CD4-positive, alpha-beta T cell (primary cell): ENCODE measurements at regions not wholly inside any gene's neighbourhood (a gene's known extent, or its start where the extent isn't known, plus 50 kb on each side); places are given as distances from the start of the nearest gene placed in this dataset.

Source experiments
- ATAC-seq: fragments of 200-7000 bp; cut with Tn5 transposase; one replicate; pipeline ENCODE4 v1.10.0; 2022; ENCODE audit warnings: mild to moderate bottlenecking; ENCODE audit not compliant: poor library complexity
- CTCF ChIA-PET: fragments of 350-600 bp; sonication (Branson Sonifier 250); formaldehyde crosslinking; loops from one replicate; lab custom pipeline; 2021; ENCODE audit warnings: antibody characterized with exemption, inconsistent platforms; lab: Charles Lee
- POLR2A ChIA-PET: fragments of 350-600 bp; sonication (Branson Sonifier 250); formaldehyde crosslinking; loops from one replicate; lab custom pipeline; 2021; ENCODE audit warnings: antibody characterized with exemption, inconsistent platforms; lab: Charles Lee
- DNase-seq, 14 experiments: peaks; one replicate each; pipeline ENCODE4 v3.0.0-alpha.2; 2013 to 2020; ENCODE audit warnings: mixed read lengths in 2 of 14
- H3K27ac ChIP-seq, 2 donors: one replicate each; pipeline versions ENCODE4 v1.5.1 to v1.7.0; 2013; ENCODE audit warnings: low read length in 2 of 2, low read depth in 1 of 2, mild to moderate bottlenecking in 1 of 2
- H3K27me3 ChIP-seq, 2 experiments: 1 replicate in 1 of 2; 2 replicates in 1 of 2; pipeline versions ENCODE4 v1.6.1 to v1.7.0; 2013; ENCODE audit warnings: low read length in 2 of 2, control low read depth in 1 of 2, mild to moderate bottlenecking in 1 of 2, moderate library complexity in 1 of 2; ENCODE audit not compliant: insufficient read depth in 2 of 2, control insufficient read depth in 1 of 2
- H3K36me3 ChIP-seq: one replicate; pipeline ENCODE4 v1.6.1; 2013; ENCODE audit warnings: low read length, control low read depth; ENCODE audit not compliant: insufficient read depth
- H3K4me1 ChIP-seq: one replicate; pipeline ENCODE4 v1.6.1; 2013; ENCODE audit warnings: low read length, control low read depth; ENCODE audit not compliant: insufficient read depth
- H3K4me3 ChIP-seq: one replicate; pipeline ENCODE4 v1.5.1; 2013; ENCODE audit warnings: mild to moderate bottlenecking, low read length, moderate library complexity
- H3K9me3 ChIP-seq, 2 experiments: 1 replicate in 1 of 2; 2 replicates in 1 of 2; pipeline versions ENCODE4 v1.6.1 to v1.7.0; 2013; ENCODE audit warnings: low read length in 2 of 2, mild to moderate bottlenecking in 2 of 2, control low read depth in 1 of 2, moderate library complexity in 1 of 2; ENCODE audit not compliant: control insufficient read depth in 1 of 2, insufficient read depth in 1 of 2
- H3K27ac Mint-ChIP-seq: one replicate; pipeline ENCODE4 v1.8.0; 2020; ENCODE audit warnings: mixed read lengths
- H3K27me3 Mint-ChIP-seq: one replicate; pipeline ENCODE4 v1.8.0; 2021; ENCODE audit warnings: mixed read lengths
- H3K36me3 Mint-ChIP-seq: one replicate; pipeline ENCODE4 v1.8.0; 2021; ENCODE audit warnings: low read depth, mixed read lengths
- H3K4me1 Mint-ChIP-seq: one replicate; pipeline ENCODE4 v1.8.0; 2021; ENCODE audit warnings: low read depth, mixed read lengths
- H3K4me3 Mint-ChIP-seq: one replicate; pipeline ENCODE4 v1.8.0; 2020; ENCODE audit warnings: mild to moderate bottlenecking, mixed read lengths
- H3K9me3 Mint-ChIP-seq: one replicate; pipeline ENCODE4 v1.8.0; 2020; ENCODE audit warnings: mixed read lengths
- intact Hi-C, 2 experiments: fragments of 100-400 bp; cut with DNase I in 1 of 2; cut with micrococcal nuclease in 1 of 2; formaldehyde crosslinking; loops; one replicate each; pipeline versions ENCODE4 v1.15.1 to v1.9.0; 2023 to 2025; cut with DNase I, micrococcal nuclease
- TF ChIP-seq, protein P1 (sequence below): fragments of 200-600 bp; IDR thresholded peaks from one replicate; pipeline ENCODE4 v1.8.0; 2022; ENCODE audit warnings: antibody characterized with exemption, mild to moderate bottlenecking

DNA sequence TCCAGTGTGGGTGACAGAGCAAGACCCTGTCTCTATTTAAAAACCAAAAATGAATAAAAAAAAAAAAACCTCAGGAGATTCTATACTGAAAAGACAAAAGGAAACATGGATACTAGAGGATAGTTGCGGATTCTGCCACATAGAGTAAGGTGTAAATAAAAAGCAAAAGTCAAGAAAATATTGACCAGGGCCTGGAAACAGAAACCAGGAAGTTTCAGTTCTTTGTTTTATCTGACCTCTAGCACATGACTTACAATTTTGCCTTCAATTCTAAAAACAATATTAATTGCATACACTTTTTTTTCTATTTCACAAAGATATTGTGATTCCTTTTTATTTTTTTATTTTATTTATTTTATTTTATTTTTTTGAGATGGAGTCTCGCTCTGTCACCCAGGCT is 96.2 kb upstream of the NMUR2 start:
- ChIA-PET CTCF (no interaction called here), POLR2A (no interaction called here)
- Histone ChIP-seq H3K27me3 (peaks cover 0 to 2% of the 10 kb centered on the region in 2 experiments), H3K4me3 (no peak overlapping the region), H3K9me3 (no peaks in the 10 kb centered on the region), H3K4me1 (peaks cover 4% of the 10 kb centered on the region), H3K36me3 (no peaks in the 10 kb centered on the region), H3K27ac (no peak overlapping the region)
- TF ChIP-seq, protein P1, sequence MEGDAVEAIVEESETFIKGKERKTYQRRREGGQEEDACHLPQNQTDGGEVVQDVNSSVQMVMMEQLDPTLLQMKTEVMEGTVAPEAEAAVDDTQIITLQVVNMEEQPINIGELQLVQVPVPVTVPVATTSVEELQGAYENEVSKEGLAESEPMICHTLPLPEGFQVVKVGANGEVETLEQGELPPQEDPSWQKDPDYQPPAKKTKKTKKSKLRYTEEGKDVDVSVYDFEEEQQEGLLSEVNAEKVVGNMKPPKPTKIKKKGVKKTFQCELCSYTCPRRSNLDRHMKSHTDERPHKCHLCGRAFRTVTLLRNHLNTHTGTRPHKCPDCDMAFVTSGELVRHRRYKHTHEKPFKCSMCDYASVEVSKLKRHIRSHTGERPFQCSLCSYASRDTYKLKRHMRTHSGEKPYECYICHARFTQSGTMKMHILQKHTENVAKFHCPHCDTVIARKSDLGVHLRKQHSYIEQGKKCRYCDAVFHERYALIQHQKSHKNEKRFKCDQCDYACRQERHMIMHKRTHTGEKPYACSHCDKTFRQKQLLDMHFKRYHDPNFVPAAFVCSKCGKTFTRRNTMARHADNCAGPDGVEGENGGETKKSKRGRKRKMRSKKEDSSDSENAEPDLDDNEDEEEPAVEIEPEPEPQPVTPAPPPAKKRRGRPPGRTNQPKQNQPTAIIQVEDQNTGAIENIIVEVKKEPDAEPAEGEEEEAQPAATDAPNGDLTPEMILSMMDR: no peak
- Mint-ChIP-seq H3K4me3 (no peak overlapping the region), H3K9me3 (no peaks in the 10 kb centered on the region), H3K4me1 (no peaks in the 10 kb centered on the region), H3K27me3 (peaks cover 22% of the 10 kb centered on the region), H3K27ac (no peak overlapping the region), H3K36me3 (no peaks in the 10 kb centered on the region)
- no peak for DNase-seq
- ATAC-seq: no peak
- intact Hi-C loops: no loop called here

DNA sequence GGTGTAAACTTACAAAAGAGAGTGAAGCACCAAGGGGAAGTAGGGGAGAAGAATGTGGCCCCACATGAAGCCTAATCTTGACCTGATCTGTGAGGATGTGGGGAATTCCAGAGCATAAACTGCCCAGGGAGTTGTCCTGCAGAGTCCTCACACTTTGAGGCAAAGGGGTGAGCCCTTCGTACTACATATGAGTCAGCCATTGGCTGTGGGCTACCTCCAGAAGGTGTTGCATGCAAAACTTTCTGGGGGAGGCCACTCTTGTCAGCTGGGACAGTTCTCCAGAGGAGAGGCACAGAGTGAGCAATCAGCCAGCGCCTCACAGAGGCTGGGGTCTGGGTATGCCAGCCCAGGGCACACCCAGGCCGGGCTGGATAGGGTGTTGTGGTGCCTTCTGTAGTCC is 98.1 kb upstream of the NMUR2 start:
- Histone ChIP-seq H3K4me1 (peaks cover 4% of the 10 kb centered on the region), H3K9me3 (no peaks in the 10 kb centered on the region), H3K27ac (no peak overlapping the region), H3K4me3 (no peak overlapping the region), H3K36me3 (no peaks in the 10 kb centered on the region), H3K27me3 (peaks cover 0 to 6% of the 10 kb centered on the region in 2 experiments)
- Mint-ChIP-seq H3K36me3 (no peaks in the 10 kb centered on the region), H3K27me3 (peaks cover 38% of the 10 kb centered on the region), H3K27ac (no peak overlapping the region), H3K4me1 (no peaks in the 10 kb centered on the region), H3K4me3 (no peak overlapping the region), H3K9me3 (no peaks in the 10 kb centered on the region)
- DNase-seq: no peak
- TF ChIP-seq, protein P1: no peak
- no peak for ATAC-seq
- CTCF ChIA-PET: no interaction called here
- POLR2A ChIA-PET: no interaction called here
- intact Hi-C loops: no loop called here

DNA sequence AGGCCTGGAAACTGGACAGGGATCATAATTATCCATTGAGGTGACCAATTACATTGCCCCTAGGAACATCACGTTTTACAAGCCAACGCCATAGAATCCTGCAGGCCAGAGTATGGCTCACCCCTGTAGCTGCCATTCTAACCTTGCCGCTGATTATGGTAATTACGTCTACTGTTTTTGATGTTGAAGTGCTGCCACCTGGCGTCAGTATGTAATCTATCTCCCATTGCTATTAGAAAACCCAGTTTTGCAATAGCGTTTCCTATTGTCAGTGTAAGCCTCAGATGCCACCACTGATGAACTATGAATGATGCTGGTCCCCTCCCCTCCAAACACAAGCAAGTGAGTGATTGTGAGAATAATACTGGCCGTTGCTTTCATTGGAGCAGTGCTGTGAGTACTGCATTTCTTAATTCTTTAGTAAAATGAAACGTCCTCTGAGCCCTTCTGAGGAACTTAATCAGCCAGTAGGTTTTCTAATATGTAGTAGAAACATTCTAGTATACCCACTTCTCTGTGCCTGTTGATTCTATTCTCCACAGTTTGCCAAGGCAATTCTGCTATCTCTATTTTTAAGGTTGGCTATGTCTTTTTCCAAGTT is 100.5 kb upstream of the NMUR2 start:
- Mint-ChIP-seq H3K27me3 (peaks cover 47% of the 10 kb centered on the region), H3K27ac (no peak overlapping the region), H3K4me1 (no peaks in the 10 kb centered on the region), H3K36me3 (no peaks in the 10 kb centered on the region), H3K9me3 (no peaks in the 10 kb centered on the region), H3K4me3 (no peak overlapping the region)
- ChIA-PET CTCF (no interaction called here), POLR2A (interaction anchor here (0.7 kb wide), 1 partner anchor 680 kb away, joined by 4 read pairs; no protein-coding TSS in a partner anchor)
- intact Hi-C loops: loop anchor here (2.0 to 5.0 kb wide), 2 partner anchors 681 to 848 kb away; no protein-coding TSS in a partner anchor
- TF ChIP-seq, protein P1: peak; percentile 39
- Histone ChIP-seq H3K27ac (no peak overlapping the region), H3K9me3 (no peaks in the 10 kb centered on the region), H3K36me3 (no peaks in the 10 kb centered on the region), H3K4me1 (peaks cover 4% of the 10 kb centered on the region), H3K4me3 (no peak overlapping the region), H3K27me3 (peaks cover 0 to 6% of the 10 kb centered on the region in 2 experiments)
- DNase-seq (peak in 9 of 14 experiments; percentile 6 to 63 (median 21)), ATAC-seq (no peak)
